Liver (tissue), 3 donors: ENCODE measurements at regions not wholly inside any gene's neighbourhood (a gene's known extent, or its start where the extent isn't known, plus 50 kb on each side); places are given as distances from the start of the nearest gene placed in this dataset.

Experiments used
- ATF3 ChIP-seq: IDR thresholded peaks from 2 replicates; pipeline ENCODE4 v1.6.1; 2016; ENCODE audit warnings: antibody characterized with exemption
- GABPA ChIP-seq, 2 donors: IDR thresholded peaks in 1 of 2; conservative IDR thresholded peaks in 1 of 2; 2 replicates each; pipeline ENCODE4 v1.6.1; 2016; ENCODE audit warnings: antibody characterized with exemption in 2 of 2, mild to moderate bottlenecking in 1 of 2, moderate library complexity in 1 of 2
- HNF4A ChIP-seq, 2 donors: conservative IDR thresholded peaks; 2 replicates each; pipeline ENCODE4 v1.6.1; 2016; ENCODE audit warnings: antibody characterized with exemption in 2 of 2, mild to moderate bottlenecking in 2 of 2
- JUND ChIP-seq, 2 donors: IDR thresholded peaks; 2 replicates each; pipeline ENCODE4 v1.6.1; 2016; ENCODE audit warnings: antibody characterized with exemption in 2 of 2
- NR2F2 ChIP-seq: IDR thresholded peaks from 2 replicates; pipeline ENCODE4 v1.6.1; 2016; ENCODE audit warnings: antibody characterized with exemption
- RAD21 ChIP-seq, 2 donors: IDR thresholded peaks; 2 replicates each; pipeline ENCODE4 v1.6.1; 2016; ENCODE audit warnings: antibody characterized with exemption in 2 of 2, mild to moderate bottlenecking in 2 of 2
- RXRA ChIP-seq, 2 donors: IDR thresholded peaks; 2 replicates each; pipeline ENCODE4 v1.6.1; 2017 to 2018; ENCODE audit warnings: antibody characterized with exemption in 2 of 2, mild to moderate bottlenecking in 1 of 2
- SP1 ChIP-seq: IDR thresholded peaks from 2 replicates; pipeline ENCODE4 v1.6.1; 2018; ENCODE audit warnings: antibody characterized with exemption, mild to moderate bottlenecking
- TAF1 ChIP-seq: conservative IDR thresholded peaks from 2 replicates; pipeline ENCODE4 v1.6.1; 2016; ENCODE audit warnings: antibody characterized with exemption, mild to moderate bottlenecking
- YY1 ChIP-seq: IDR thresholded peaks from 2 replicates; pipeline ENCODE4 v1.6.1; 2016; ENCODE audit warnings: antibody characterized with exemption, mild to moderate bottlenecking
- TF ChIP-seq, protein P1 (sequence below): fragments of 150-350 bp; IDR thresholded peaks from 2 replicates; pipeline ENCODE4 v1.5.1; 2017; ENCODE audit warnings: improper control_type of control experiment, low read depth, low read length; ENCODE audit not compliant: missing input control
- TF ChIP-seq, protein P2 (sequence below): IDR thresholded peaks from 2 replicates; pipeline ENCODE4 v1.6.1; 2016; ENCODE audit warnings: antibody characterized with exemption, mild to moderate bottlenecking
- TF ChIP-seq, protein P3 (sequence below): IDR thresholded peaks from 2 replicates; pipeline ENCODE4 v1.6.1; 2016; ENCODE audit warnings: antibody characterized with exemption
- TF ChIP-seq, protein P4 (sequence below): IDR thresholded peaks from 2 replicates; pipeline ENCODE4 v1.6.1; 2016; ENCODE audit warnings: antibody characterized with exemption
- donor health status: healthy.
- donor health status: healthy.

- TF ChIP-seq, protein P1, sequence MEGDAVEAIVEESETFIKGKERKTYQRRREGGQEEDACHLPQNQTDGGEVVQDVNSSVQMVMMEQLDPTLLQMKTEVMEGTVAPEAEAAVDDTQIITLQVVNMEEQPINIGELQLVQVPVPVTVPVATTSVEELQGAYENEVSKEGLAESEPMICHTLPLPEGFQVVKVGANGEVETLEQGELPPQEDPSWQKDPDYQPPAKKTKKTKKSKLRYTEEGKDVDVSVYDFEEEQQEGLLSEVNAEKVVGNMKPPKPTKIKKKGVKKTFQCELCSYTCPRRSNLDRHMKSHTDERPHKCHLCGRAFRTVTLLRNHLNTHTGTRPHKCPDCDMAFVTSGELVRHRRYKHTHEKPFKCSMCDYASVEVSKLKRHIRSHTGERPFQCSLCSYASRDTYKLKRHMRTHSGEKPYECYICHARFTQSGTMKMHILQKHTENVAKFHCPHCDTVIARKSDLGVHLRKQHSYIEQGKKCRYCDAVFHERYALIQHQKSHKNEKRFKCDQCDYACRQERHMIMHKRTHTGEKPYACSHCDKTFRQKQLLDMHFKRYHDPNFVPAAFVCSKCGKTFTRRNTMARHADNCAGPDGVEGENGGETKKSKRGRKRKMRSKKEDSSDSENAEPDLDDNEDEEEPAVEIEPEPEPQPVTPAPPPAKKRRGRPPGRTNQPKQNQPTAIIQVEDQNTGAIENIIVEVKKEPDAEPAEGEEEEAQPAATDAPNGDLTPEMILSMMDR, result no peak
- TF ChIP-seq GABPA (IDR thresholded peaks at IDR 0.05 in 1 of 2, conservative IDR thresholded peaks at IDR 0.05 in 1 of 2) (no peak), RAD21 (IDR thresholded peaks at IDR 0.05) (no peak), YY1 (no peak), HNF4A (conservative IDR thresholded peaks at IDR 0.05) (no peak), JUND (IDR thresholded peaks at IDR 0.05) (no peak), NR2F2 (no peak), TAF1 (no peak), SP1 (no peak), RXRA (IDR thresholded peaks at IDR 0.05) (no peak), ATF3 (no peak)
- TF ChIP-seq, protein P2, sequence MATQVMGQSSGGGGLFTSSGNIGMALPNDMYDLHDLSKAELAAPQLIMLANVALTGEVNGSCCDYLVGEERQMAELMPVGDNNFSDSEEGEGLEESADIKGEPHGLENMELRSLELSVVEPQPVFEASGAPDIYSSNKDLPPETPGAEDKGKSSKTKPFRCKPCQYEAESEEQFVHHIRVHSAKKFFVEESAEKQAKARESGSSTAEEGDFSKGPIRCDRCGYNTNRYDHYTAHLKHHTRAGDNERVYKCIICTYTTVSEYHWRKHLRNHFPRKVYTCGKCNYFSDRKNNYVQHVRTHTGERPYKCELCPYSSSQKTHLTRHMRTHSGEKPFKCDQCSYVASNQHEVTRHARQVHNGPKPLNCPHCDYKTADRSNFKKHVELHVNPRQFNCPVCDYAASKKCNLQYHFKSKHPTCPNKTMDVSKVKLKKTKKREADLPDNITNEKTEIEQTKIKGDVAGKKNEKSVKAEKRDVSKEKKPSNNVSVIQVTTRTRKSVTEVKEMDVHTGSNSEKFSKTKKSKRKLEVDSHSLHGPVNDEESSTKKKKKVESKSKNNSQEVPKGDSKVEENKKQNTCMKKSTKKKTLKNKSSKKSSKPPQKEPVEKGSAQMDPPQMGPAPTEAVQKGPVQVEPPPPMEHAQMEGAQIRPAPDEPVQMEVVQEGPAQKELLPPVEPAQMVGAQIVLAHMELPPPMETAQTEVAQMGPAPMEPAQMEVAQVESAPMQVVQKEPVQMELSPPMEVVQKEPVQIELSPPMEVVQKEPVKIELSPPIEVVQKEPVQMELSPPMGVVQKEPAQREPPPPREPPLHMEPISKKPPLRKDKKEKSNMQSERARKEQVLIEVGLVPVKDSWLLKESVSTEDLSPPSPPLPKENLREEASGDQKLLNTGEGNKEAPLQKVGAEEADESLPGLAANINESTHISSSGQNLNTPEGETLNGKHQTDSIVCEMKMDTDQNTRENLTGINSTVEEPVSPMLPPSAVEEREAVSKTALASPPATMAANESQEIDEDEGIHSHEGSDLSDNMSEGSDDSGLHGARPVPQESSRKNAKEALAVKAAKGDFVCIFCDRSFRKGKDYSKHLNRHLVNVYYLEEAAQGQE, result no peak
- TF ChIP-seq, protein P3, sequence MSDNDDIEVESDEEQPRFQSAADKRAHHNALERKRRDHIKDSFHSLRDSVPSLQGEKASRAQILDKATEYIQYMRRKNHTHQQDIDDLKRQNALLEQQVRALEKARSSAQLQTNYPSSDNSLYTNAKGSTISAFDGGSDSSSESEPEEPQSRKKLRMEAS, result no peak
- TF ChIP-seq, protein P4, sequence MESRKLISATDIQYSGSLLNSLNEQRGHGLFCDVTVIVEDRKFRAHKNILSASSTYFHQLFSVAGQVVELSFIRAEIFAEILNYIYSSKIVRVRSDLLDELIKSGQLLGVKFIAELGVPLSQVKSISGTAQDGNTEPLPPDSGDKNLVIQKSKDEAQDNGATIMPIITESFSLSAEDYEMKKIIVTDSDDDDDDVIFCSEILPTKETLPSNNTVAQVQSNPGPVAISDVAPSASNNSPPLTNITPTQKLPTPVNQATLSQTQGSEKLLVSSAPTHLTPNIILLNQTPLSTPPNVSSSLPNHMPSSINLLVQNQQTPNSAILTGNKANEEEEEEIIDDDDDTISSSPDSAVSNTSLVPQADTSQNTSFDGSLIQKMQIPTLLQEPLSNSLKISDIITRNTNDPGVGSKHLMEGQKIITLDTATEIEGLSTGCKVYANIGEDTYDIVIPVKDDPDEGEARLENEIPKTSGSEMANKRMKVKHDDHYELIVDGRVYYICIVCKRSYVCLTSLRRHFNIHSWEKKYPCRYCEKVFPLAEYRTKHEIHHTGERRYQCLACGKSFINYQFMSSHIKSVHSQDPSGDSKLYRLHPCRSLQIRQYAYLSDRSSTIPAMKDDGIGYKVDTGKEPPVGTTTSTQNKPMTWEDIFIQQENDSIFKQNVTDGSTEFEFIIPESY, result no peak
These were observed 480.2 kb downstream of the DTHD1 start for GRCh38 chr4:36761607-36762006.
